ENCODE measurements at regions not wholly inside any gene's neighbourhood (a gene's known extent, or its start where the extent isn't known, plus 50 kb on each side); places are given as distances from the start of the nearest gene placed in this dataset.

DNA sequence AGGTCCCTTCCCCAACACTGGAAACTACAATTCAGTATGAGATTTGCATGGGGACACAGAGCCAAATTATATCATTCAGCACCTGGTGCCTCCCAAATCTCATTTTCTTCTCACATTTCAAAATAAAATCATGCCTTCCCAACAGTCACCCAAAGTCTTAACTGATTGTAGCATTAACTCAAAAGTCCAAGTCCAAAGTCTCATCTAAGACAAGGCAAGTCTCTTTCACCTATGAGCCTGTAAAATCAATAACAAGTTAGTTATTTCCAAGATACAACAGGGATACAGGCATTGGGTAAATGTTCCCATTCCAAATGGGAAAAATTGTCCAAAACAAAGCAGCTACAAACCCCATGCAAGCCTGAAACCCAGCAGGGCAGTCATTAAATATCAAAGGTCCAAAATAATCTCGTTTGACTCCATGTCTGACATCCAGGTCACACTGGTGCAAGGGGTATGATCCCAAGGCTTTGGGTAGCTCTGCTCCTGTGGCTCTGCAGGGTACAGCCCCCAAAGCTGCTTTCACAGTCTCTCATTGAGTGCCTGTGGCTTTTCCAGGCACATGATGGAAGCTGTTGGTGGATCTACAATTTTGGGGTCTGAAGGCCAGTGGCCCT is 1370.1 kb upstream of the DDX18 start:
- Mint-ChIP-seq H3K36me3 (ENCODE audit: low read depth) (no peaks in the 10 kb centered on the region), H3K4me3 (no peak overlapping the region), H3K4me1 (no peaks in the 10 kb centered on the region), H3K9me3 (peaks cover 28% of the 10 kb centered on the region), H3K27ac (no peak overlapping the region), H3K27me3 (ENCODE audit: insufficient read depth) (no peaks in the 10 kb centered on the region)
- Histone ChIP-seq H3K27ac (ENCODE audit: low read depth, low read length) (no peak overlapping the region), H3K9ac (ENCODE audit: extremely low read depth, low read length, poor library complexity, severe bottlenecking) (no peak overlapping the region), H3K9me3 (ENCODE audit: control insufficient read depth, low read length) (peaks cover 7% of the 10 kb centered on the region), H3K4me3 (ENCODE audit: low read length) (no peak overlapping the region), H3K4me1 (ENCODE audit: control insufficient read depth, insufficient read depth, low read length) (no peaks in the 10 kb centered on the region), H3K36me3 (ENCODE audit: control insufficient read depth, insufficient read depth, low read length) (no peaks in the 10 kb centered on the region), H3K27me3 (ENCODE audit: control insufficient read depth, insufficient read depth, low read length, poor library complexity, severe bottlenecking) (no peaks in the 10 kb centered on the region)
- TF ChIP-seq, protein P1, sequence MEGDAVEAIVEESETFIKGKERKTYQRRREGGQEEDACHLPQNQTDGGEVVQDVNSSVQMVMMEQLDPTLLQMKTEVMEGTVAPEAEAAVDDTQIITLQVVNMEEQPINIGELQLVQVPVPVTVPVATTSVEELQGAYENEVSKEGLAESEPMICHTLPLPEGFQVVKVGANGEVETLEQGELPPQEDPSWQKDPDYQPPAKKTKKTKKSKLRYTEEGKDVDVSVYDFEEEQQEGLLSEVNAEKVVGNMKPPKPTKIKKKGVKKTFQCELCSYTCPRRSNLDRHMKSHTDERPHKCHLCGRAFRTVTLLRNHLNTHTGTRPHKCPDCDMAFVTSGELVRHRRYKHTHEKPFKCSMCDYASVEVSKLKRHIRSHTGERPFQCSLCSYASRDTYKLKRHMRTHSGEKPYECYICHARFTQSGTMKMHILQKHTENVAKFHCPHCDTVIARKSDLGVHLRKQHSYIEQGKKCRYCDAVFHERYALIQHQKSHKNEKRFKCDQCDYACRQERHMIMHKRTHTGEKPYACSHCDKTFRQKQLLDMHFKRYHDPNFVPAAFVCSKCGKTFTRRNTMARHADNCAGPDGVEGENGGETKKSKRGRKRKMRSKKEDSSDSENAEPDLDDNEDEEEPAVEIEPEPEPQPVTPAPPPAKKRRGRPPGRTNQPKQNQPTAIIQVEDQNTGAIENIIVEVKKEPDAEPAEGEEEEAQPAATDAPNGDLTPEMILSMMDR (conservative IDR thresholded peaks at IDR 0.05): no peak
- no peak for DNase-seq
- WGBS, 2 experiments (ENCODE audit: insufficient coverage in 1 of 2, insufficient read length in 1 of 2): 88 to 100% methylated on average over 1 of the region's 1 CpG

DNA sequence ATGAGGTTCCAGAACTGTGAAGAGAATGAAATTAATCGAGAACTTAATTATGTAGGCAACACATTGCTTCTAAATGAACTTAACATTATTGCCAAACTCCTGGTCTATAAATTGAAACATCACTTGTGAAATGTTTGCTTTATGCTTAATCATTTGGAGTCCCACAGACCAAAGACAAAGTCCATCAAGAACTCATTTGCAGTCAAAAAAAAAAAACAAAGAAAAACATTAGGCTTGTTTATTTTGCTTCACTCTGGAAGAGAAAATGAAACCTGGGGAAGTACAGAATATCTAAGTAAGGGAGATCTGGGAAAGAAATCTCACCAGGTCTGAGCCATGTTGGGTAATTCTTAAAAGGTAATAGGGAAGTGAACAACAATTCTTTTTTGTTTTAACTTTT is 1363.5 kb upstream of the DDX18 start:
- Mint-ChIP-seq H3K27ac (no peak overlapping the region), H3K4me3 (no peak overlapping the region), H3K36me3 (ENCODE audit: low read depth) (no peaks in the 10 kb centered on the region), H3K27me3 (ENCODE audit: insufficient read depth) (no peaks in the 10 kb centered on the region), H3K4me1 (no peaks in the 10 kb centered on the region), H3K9me3 (peaks cover 22% of the 10 kb centered on the region)
- H3K4me1 ChIP-seq (ENCODE audit: control insufficient read depth, insufficient read depth, low read length): no peaks in the 10 kb centered on the region
- H3K27ac ChIP-seq (ENCODE audit: low read depth, low read length): no peak overlapping the region
- no peak overlapping the region for H3K9ac ChIP-seq (ENCODE audit: extremely low read depth, low read length, poor library complexity, severe bottlenecking)
- H3K4me3 ChIP-seq (ENCODE audit: low read length): no peak overlapping the region
- no peak for DNase-seq
- TF ChIP-seq, protein P1 (conservative IDR thresholded peaks at IDR 0.05): no peak
- 100% methylated on average over 1 of the region's 1 CpG; no CpG with 5 or more reads in 1 of the 2 experiments for WGBS, 2 experiments (ENCODE audit: insufficient coverage in 1 of 2, insufficient read length in 1 of 2)
- no peaks in the 10 kb centered on the region for H3K36me3 ChIP-seq (ENCODE audit: control insufficient read depth, insufficient read depth, low read length)
- H3K27me3 ChIP-seq (ENCODE audit: control insufficient read depth, insufficient read depth, low read length, poor library complexity, severe bottlenecking): no peaks in the 10 kb centered on the region
- H3K9me3 ChIP-seq (ENCODE audit: control insufficient read depth, low read length): peaks cover 9% of the 10 kb centered on the region

DNA sequence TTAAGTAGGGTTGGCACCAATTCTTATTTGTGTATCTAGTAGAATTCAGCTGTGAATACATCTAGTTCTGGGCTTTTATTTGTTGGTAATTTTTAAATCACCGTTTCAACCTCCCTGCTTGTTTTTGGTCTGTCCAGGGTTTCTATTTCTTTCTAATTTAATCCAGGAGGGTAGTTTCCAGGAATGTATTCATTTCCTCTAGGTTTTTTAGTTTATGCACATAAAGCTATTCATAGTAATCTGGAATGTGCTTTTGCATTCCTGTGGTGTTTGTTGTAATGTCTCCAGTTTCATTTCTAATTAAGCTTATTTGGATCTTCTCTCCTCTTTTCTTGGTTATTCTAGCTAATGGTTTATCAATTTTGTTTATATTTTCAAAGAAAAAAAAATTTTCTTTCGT is 1361.8 kb upstream of the DDX18 start:
- Histone ChIP-seq H3K36me3 (ENCODE audit: control insufficient read depth, insufficient read depth, low read length) (no peaks in the 10 kb centered on the region), H3K4me3 (ENCODE audit: low read length) (no peak overlapping the region), H3K27me3 (ENCODE audit: control insufficient read depth, insufficient read depth, low read length, poor library complexity, severe bottlenecking) (no peaks in the 10 kb centered on the region), H3K9ac (ENCODE audit: extremely low read depth, low read length, poor library complexity, severe bottlenecking) (no peak overlapping the region), H3K9me3 (ENCODE audit: control insufficient read depth, low read length) (peaks cover 9% of the 10 kb centered on the region), H3K27ac (ENCODE audit: low read depth, low read length) (no peak overlapping the region), H3K4me1 (ENCODE audit: control insufficient read depth, insufficient read depth, low read length) (no peaks in the 10 kb centered on the region)
- Mint-ChIP-seq H3K9me3 (peaks cover 30% of the 10 kb centered on the region), H3K27ac (no peak overlapping the region), H3K27me3 (ENCODE audit: insufficient read depth) (no peaks in the 10 kb centered on the region), H3K36me3 (ENCODE audit: low read depth) (no peaks in the 10 kb centered on the region), H3K4me3 (no peak overlapping the region), H3K4me1 (no peaks in the 10 kb centered on the region)
- TF ChIP-seq, protein P1 (conservative IDR thresholded peaks at IDR 0.05): no peak
- 83% methylated on average over 2 of the region's 2 CpGs; no CpG with 5 or more reads in 1 of the 2 experiments for WGBS, 2 experiments (ENCODE audit: insufficient coverage in 1 of 2, insufficient read length in 1 of 2)
- DNase-seq: no peak

All from endodermal cell (in vitro differentiated cells).